SJSA1 (cell line): ENCODE measurements at regions not wholly inside any gene's neighbourhood (a gene's known extent, or its start where the extent isn't known, plus 50 kb on each side); places are given as distances from the start of the nearest gene placed in this dataset.

ENCODE experiments used
- DNase-seq, 2 experiments: peaks; one replicate each; pipeline ENCODE4 v3.0.0-alpha.2; 2015 to 2020; ENCODE audit warnings: low spot score in 2 of 2, low read depth in 1 of 2
- H3K27ac ChIP-seq: fragments of 250-450 bp; sonication (Bioruptor Pico); 2 replicates; pipeline ENCODE4 v1.5.1; 2020; ENCODE audit warnings: mild to moderate bottlenecking, moderate library complexity
- H3K27me3 ChIP-seq: fragments of 250-450 bp; sonication (Bioruptor Pico); replicated peaks from 2 replicates; pipeline ENCODE4 v1.5.1; 2020; ENCODE audit warnings: mild to moderate bottlenecking, moderate library complexity
- H3K36me3 ChIP-seq: fragments of 250-450 bp; sonication (Bioruptor Pico); 2 replicates; pipeline ENCODE4 v1.5.1; 2020; ENCODE audit warnings: mild to moderate bottlenecking
- H3K4me1 ChIP-seq: fragments of 250-450 bp; sonication (Bioruptor Pico); replicated peaks from 2 replicates; pipeline ENCODE4 v1.6.1; 2021; ENCODE audit warnings: mild to moderate bottlenecking
- H3K4me3 ChIP-seq: fragments of 250-450 bp; sonication (Bioruptor Pico); 2 replicates; pipeline ENCODE4 v1.5.1; 2020; ENCODE audit warnings: mild to moderate bottlenecking
- H3K9me3 ChIP-seq: fragments of 250-450 bp; sonication (Bioruptor Pico); replicated peaks from 2 replicates; pipeline ENCODE4 v1.5.1; 2020; ENCODE audit warnings: mild to moderate bottlenecking

- Histone ChIP-seq H3K27ac (no peak overlapping the region), H3K27me3 (no peaks in the 10 kb centered on the region), H3K36me3 (no peaks in the 10 kb centered on the region), H3K4me3 (no peak overlapping the region), H3K4me1 (no peaks in the 10 kb centered on the region), H3K9me3 (no peaks in the 10 kb centered on the region)
- no peak for DNase-seq
Observed at GRCh38 chr13:48761256-48761655, 107.5 kb downstream of the CYSLTR2 start.

GRCh38 chr13:48769107-48769704 lies 115.5 kb downstream of the CYSLTR2 start:
- Histone ChIP-seq H3K9me3 (no peaks in the 10 kb centered on the region), H3K27ac (no peak overlapping the region), H3K4me3 (no peak overlapping the region), H3K36me3 (no peaks in the 10 kb centered on the region), H3K27me3 (no peaks in the 10 kb centered on the region), H3K4me1 (no peaks in the 10 kb centered on the region)
- peak; percentile 76 to 77 for DNase-seq

- no peak overlapping the region for H3K4me3 ChIP-seq
- H3K9me3 ChIP-seq = no peaks in the 10 kb centered on the region
- H3K36me3 ChIP-seq = no peaks in the 10 kb centered on the region
- H3K27ac ChIP-seq = no peak overlapping the region
- no peaks in the 10 kb centered on the region for H3K27me3 ChIP-seq
- no peak for DNase-seq
- H3K4me1 ChIP-seq = peaks cover 6% of the 10 kb centered on the region
Observed at GRCh38 chr13:48770372-48770771, 116.6 kb downstream of the CYSLTR2 start.

- Histone ChIP-seq H3K4me3 (no peak overlapping the region), H3K27ac (no peak overlapping the region), H3K36me3 (no peaks in the 10 kb centered on the region), H3K27me3 (no peaks in the 10 kb centered on the region), H3K9me3 (no peaks in the 10 kb centered on the region), H3K4me1 (peaks cover 23% of the 10 kb centered on the region)
- no peak for DNase-seq
Observed at GRCh38 chr13:48772908-48773307, 119.2 kb downstream of the CYSLTR2 start.

- no peak for DNase-seq
- Histone ChIP-seq H3K36me3 (no peaks in the 10 kb centered on the region), H3K9me3 (no peaks in the 10 kb centered on the region), H3K27me3 (no peaks in the 10 kb centered on the region), H3K4me3 (no peak overlapping the region), H3K4me1 (peaks cover 23% of the 10 kb centered on the region), H3K27ac (no peak overlapping the region)
Observed at GRCh38 chr13:48773531-48774275, 120.0 kb downstream of the CYSLTR2 start.

GRCh38 chr13:48775285-48775684 lies 121.6 kb downstream of the CYSLTR2 start:
- peak in 1 of 2 experiments; percentile 13 for DNase-seq
- Histone ChIP-seq H3K27me3 (no peaks in the 10 kb centered on the region), H3K4me3 (no peak overlapping the region), H3K4me1 (peaks cover 23% of the 10 kb centered on the region), H3K9me3 (no peaks in the 10 kb centered on the region), H3K27ac (0 out of 2 replicates have a peak overlapping the region, but pooled peaks have one; percentile 3), H3K36me3 (no peaks in the 10 kb centered on the region)

DNA sequence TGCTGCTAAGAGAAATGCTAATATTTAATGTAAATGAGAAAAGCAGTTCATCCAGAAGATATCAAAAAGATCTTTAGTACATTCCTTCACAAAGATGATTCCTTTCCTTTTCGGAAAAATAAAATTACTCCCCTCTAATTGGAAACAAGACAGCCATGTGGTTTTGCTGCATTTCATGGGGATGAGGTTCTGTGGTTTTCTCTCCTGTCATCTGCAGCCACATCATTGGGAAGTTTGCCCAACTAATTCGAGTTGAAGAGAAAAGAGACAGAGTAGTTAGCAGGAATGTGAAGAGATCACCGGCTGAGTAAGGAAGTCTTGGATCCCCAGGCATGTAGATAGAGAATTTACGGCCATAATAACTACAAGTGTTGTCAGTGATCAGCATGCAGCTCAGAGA lies 122.1 kb downstream of the CYSLTR2 start:
- no peaks in the 10 kb centered on the region for H3K9me3 ChIP-seq
- peaks cover 23% of the 10 kb centered on the region for H3K4me1 ChIP-seq
- no peaks in the 10 kb centered on the region for H3K36me3 ChIP-seq
- peak overlapping the region; percentile 12 for H3K27ac ChIP-seq
- H3K4me3 ChIP-seq = no peak overlapping the region
- H3K27me3 ChIP-seq = no peaks in the 10 kb centered on the region
- peak; percentile 69 to 86 for DNase-seq

DNA sequence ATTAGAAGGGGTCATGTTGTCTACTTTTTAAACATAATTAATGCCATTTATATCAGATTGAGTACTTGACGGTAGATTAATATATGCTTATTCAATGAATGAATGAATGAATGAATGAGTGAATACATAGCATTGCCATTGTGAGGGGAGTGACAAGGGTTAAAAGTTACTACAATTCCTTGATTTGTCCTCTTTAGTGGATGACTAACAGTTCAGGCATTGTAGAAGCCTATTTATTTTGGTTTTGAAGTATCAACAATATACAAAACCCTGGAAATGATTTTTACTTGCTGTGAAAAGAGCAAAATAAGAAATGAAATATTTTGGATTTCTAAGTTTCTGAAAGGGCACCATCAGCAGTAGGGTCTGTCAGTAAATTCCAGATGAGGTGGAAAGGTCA lies 122.7 kb downstream of the CYSLTR2 start:
- Histone ChIP-seq H3K4me3 (no peak overlapping the region), H3K9me3 (no peaks in the 10 kb centered on the region), H3K27ac (peak overlapping the region; percentile 25), H3K36me3 (no peaks in the 10 kb centered on the region), H3K4me1 (peaks cover 23% of the 10 kb centered on the region), H3K27me3 (no peaks in the 10 kb centered on the region)
- peak in 1 of 2 experiments; percentile 55 for DNase-seq

DNA sequence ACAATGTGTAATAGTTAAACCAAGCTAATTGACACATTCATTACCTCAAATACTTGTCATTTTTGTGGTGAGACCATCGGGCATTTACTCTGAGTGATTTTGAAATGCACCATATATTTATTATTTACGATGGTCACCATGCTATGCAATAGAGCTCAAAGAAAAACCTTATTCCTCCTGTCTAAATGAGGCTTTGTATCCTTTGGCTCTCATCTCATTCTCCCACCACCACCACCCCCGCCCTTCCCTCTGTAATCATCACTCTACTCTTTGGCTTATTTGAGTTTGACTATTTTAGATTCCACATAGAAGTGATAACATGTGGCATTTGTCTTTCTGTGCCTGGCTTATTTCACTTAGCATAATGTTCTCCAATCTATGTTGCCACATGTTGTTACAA lies 124.9 kb downstream of the CYSLTR2 start:
- Histone ChIP-seq H3K4me1 (peaks cover 32% of the 10 kb centered on the region), H3K9me3 (no peaks in the 10 kb centered on the region), H3K36me3 (no peaks in the 10 kb centered on the region), H3K4me3 (no peak overlapping the region), H3K27me3 (no peaks in the 10 kb centered on the region), H3K27ac (no peak overlapping the region)
- DNase-seq = no peak

- Histone ChIP-seq H3K4me1 (peaks cover 24% of the 10 kb centered on the region), H3K9me3 (no peaks in the 10 kb centered on the region), H3K27me3 (no peaks in the 10 kb centered on the region), H3K36me3 (no peaks in the 10 kb centered on the region), H3K4me3 (no peak overlapping the region), H3K27ac (no peak overlapping the region)
- no peak for DNase-seq
Observed at GRCh38 chr13:48780713-48781341, 127.1 kb downstream of the CYSLTR2 start.

GRCh38 chr13:48782429-48782840 lies 128.7 kb downstream of the CYSLTR2 start:
- Histone ChIP-seq H3K4me1 (peaks cover 12% of the 10 kb centered on the region; the same call in 1 of the 2 replicates), H3K9me3 (no peaks in the 10 kb centered on the region), H3K36me3 (no peaks in the 10 kb centered on the region), H3K4me3 (no peak overlapping the region), H3K27me3 (no peaks in the 10 kb centered on the region), H3K27ac (no peak overlapping the region)
- DNase-seq = no peak

DNA sequence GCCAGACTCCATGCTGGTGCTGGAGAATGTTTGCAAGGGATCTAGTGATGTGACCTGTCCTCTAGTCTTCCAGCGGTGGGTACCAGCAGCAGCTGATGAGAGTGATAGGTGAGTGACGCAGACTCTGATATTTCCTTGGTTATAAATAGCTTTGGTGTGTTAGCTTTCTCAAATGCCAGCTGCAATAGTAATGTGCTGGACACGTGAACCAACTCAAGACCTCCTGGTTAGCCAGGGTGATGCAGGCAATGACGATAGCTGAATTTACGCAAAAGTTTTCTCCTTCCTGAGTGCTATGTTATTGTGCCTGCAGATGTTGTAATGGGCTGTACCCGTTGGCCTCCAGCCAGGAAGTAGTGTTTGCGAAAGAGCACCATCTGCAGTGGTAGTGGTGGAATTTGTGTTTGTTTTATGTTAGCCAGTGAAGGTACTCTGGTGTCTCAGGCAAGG lies 129.5 kb downstream of the CYSLTR2 start:
- Histone ChIP-seq H3K4me3 (no peak overlapping the region), H3K36me3 (no peaks in the 10 kb centered on the region), H3K27me3 (no peaks in the 10 kb centered on the region), H3K27ac (no peak overlapping the region), H3K4me1 (peaks cover 12% of the 10 kb centered on the region; the same call in 1 of the 2 replicates), H3K9me3 (no peaks in the 10 kb centered on the region)
- DNase-seq = peak; percentile 56 to 66

GRCh38 chr13:48783695-48784230 lies 130.0 kb downstream of the CYSLTR2 start:
- H3K9me3 ChIP-seq = no peaks in the 10 kb centered on the region
- H3K27ac ChIP-seq = no peak overlapping the region

More at GRCh38 chr13:48783695-48784230, 130.0 kb downstream of the CYSLTR2 start:
- H3K36me3 ChIP-seq = no peaks in the 10 kb centered on the region
- no peak overlapping the region for H3K4me3 ChIP-seq
- no peak for DNase-seq
- no peaks in the 10 kb centered on the region for H3K27me3 ChIP-seq
- H3K4me1 ChIP-seq = peaks cover 12% of the 10 kb centered on the region; the same call in 1 of the 2 replicates
